Breast epithelium (tissue), 4 donors: ENCODE measurements at regions not wholly inside any gene's neighbourhood (a gene's known extent, or its start where the extent isn't known, plus 50 kb on each side); places are given as distances from the start of the nearest gene placed in this dataset.

Source experiments
- DNase-seq, 2 donors: peaks; one replicate each; pipeline ENCODE4 v3.0.0-alpha.2; 2019; ENCODE audit warnings: low spot score in 2 of 2
- H3K27ac ChIP-seq, 2 donors: fragments of 200-600 bp; sonication (generic) in 1 of 2; one replicate each; pipeline ENCODE4 v1.5.1; 2016 to 2019; ENCODE audit warnings: mild to moderate bottlenecking in 1 of 2
- H3K27me3 ChIP-seq, 2 donors: fragments of 200-600 bp; sonication (generic) in 1 of 2; one replicate each; pipeline versions ENCODE4 v1.5.1 to v1.6.0; 2017 to 2019; ENCODE audit warnings: control low read depth in 1 of 2, mild to moderate bottlenecking in 1 of 2
- H3K36me3 ChIP-seq: fragments of 200-600 bp; one replicate; pipeline ENCODE4 v1.5.1; 2019
- H3K4me1 ChIP-seq, 2 donors: fragments of 200-600 bp; sonication (generic); one replicate each; pipeline ENCODE4 v1.5.1; 2016 to 2019; ENCODE audit warnings: control low read depth in 1 of 2
- H3K4me3 ChIP-seq, 3 donors: fragments of 200-600 bp; sonication (generic); 1 replicate in 2 of 3; 2 replicates in 1 of 3; pipeline ENCODE4 v1.5.1; 2016 to 2019; ENCODE audit warnings: mild to moderate bottlenecking in 3 of 3, moderate library complexity in 2 of 3
- H3K9me3 ChIP-seq, 2 donors: fragments of 200-600 bp; sonication (generic) in 1 of 2; one replicate each; pipeline ENCODE4 v1.5.1; 2016 to 2019; ENCODE audit warnings: control low read depth in 1 of 2
- POLR2A ChIP-seq: fragments of 450-650 bp; IDR thresholded peaks from one replicate; pipeline ENCODE4 v1.6.1; 2016; ENCODE audit warnings: antibody characterized with exemption, mild to moderate bottlenecking, moderate library complexity
- POLR2AphosphoS5 ChIP-seq, 3 donors: sonication (generic); formaldehyde crosslinking; IDR thresholded peaks; one replicate each; pipeline ENCODE4 v1.6.1; 2017; ENCODE audit warnings: antibody characterized with exemption in 3 of 3
- intact Hi-C: fragments of 100-400 bp; cut with DNase I; formaldehyde crosslinking; loops from one replicate; pipeline ENCODE4 v1.15.1; 2023; ENCODE audit warnings: low total_unique reads
- TF ChIP-seq, protein P1 (sequence below), 3 donors: fragments of 450-650 bp; IDR thresholded peaks; one replicate each; pipeline ENCODE4 v1.5.1; 2016 to 2017; ENCODE audit warnings: antibody characterized with exemption in 3 of 3, mild to moderate bottlenecking in 3 of 3, moderate library complexity in 3 of 3

DNA sequence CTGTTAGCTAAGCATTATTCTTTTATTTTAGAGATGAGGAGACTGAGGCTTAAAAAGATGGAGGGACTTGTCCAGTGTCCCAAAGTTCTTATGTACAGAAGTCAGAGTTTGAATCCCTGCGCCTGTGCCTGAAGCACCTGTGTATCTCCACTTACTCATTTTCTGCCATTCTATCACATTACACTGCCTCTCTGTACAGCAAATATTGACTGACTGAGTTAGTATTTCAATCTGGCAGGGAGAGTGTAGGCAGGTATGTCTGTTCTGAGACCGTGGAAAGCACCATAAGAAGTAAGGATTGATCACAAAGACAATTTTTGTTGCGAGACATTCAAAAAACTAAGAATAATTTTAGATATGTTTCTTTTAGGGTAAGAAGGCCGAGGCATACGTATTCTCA, 162.7 kb downstream of the KITLG start:
- no peaks in the 10 kb centered on the region for H3K36me3 ChIP-seq
- no peak for DNase-seq
- intact Hi-C loops, result no loop called here
- no peak overlapping the region for H3K27ac ChIP-seq
- H3K27me3 ChIP-seq, result no peaks in the 10 kb centered on the region
- no peaks in the 10 kb centered on the region for H3K4me1 ChIP-seq
- H3K4me3 ChIP-seq, result no peak overlapping the region
- no peaks in the 10 kb centered on the region for H3K9me3 ChIP-seq
- TF ChIP-seq POLR2A, result no peak
- TF ChIP-seq, protein P1, sequence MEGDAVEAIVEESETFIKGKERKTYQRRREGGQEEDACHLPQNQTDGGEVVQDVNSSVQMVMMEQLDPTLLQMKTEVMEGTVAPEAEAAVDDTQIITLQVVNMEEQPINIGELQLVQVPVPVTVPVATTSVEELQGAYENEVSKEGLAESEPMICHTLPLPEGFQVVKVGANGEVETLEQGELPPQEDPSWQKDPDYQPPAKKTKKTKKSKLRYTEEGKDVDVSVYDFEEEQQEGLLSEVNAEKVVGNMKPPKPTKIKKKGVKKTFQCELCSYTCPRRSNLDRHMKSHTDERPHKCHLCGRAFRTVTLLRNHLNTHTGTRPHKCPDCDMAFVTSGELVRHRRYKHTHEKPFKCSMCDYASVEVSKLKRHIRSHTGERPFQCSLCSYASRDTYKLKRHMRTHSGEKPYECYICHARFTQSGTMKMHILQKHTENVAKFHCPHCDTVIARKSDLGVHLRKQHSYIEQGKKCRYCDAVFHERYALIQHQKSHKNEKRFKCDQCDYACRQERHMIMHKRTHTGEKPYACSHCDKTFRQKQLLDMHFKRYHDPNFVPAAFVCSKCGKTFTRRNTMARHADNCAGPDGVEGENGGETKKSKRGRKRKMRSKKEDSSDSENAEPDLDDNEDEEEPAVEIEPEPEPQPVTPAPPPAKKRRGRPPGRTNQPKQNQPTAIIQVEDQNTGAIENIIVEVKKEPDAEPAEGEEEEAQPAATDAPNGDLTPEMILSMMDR (IDR thresholded peaks at IDR 0.05), result no peak
- TF ChIP-seq POLR2AphosphoS5 (IDR thresholded peaks at IDR 0.05), result no peak

DNA sequence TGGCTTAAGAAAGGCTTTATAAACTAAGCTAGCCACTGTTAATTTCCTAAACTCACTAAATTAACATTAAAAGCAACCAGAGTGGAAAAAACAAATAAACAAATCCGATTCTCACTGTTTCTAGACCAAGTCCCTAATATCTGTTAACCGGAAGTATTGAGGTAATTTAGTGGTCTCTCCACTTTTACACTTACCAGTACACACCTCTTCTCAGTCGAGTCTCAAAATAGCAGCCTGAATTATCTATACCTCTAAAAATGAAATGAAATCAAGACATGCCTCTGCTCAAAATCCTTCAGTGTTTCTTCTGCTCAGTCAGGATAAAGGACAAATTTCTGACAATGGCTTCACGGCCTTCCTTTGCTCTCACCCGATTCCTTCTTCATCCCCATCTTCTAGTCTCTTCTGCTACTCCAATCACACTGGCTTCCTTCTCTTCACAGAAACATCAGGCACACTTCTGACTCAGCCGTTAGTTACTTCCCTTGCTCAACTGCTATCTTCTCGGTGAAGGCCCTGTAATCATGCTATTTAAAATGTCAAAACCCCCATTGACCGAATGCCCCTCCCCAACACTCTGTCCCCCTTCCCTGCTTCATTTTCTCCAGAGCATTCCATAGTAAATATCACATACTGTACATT, 161.3 kb downstream of the KITLG start:
- TF ChIP-seq, protein P1 (IDR thresholded peaks at IDR 0.05), result no peak
- no peak for TF ChIP-seq POLR2AphosphoS5 (IDR thresholded peaks at IDR 0.05)
- TF ChIP-seq POLR2A, result no peak
- Histone ChIP-seq H3K36me3 (no peaks in the 10 kb centered on the region), H3K4me3 (no peak overlapping the region), H3K27ac (no peak overlapping the region), H3K9me3 (no peaks in the 10 kb centered on the region), H3K4me1 (no peaks in the 10 kb centered on the region), H3K27me3 (no peaks in the 10 kb centered on the region)
- DNase-seq, result no peak
- intact Hi-C loops, result no loop called here

DNA sequence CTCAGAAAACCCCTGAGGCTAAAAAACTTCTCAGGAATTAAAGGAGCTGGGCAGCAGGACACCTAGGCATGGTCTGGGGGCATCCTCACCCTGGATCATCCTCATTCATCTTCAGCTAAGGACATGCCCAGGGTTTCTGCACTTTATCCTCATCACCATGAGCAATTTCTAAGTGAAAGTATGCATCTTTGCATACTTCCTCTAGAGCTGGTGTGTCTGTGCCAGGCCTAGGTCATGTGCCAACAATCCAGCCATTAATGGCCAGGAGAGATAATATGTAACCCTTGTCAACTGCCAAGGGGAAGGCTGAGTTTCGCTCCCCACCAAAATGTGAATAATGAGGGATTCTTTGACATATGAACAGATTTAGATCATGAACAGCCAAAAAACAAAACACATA, 160.5 kb downstream of the KITLG start:
- H3K27me3 ChIP-seq, result no peaks in the 10 kb centered on the region
- no peak for DNase-seq
- no peaks in the 10 kb centered on the region for H3K36me3 ChIP-seq
- no peaks in the 10 kb centered on the region for H3K9me3 ChIP-seq
- H3K4me3 ChIP-seq, result no peak overlapping the region
- H3K27ac ChIP-seq, result peak overlapping the region in 1 of 2 donors; percentile 34
- no peaks in the 10 kb centered on the region for H3K4me1 ChIP-seq
- intact Hi-C loops, result no loop called here
- TF ChIP-seq POLR2AphosphoS5 (IDR thresholded peaks at IDR 0.05) (no peak), POLR2A (no peak)
- TF ChIP-seq, protein P1 (IDR thresholded peaks at IDR 0.05), result no peak

- Histone ChIP-seq H3K27me3 (no peaks in the 10 kb centered on the region), H3K4me1 (no peaks in the 10 kb centered on the region), H3K27ac (peak overlapping the region in 1 of 2 donors; percentile 59), H3K36me3 (no peaks in the 10 kb centered on the region), H3K9me3 (no peaks in the 10 kb centered on the region), H3K4me3 (no peak overlapping the region)
- intact Hi-C loops, result no loop called here
- no peak for TF ChIP-seq POLR2A
- TF ChIP-seq POLR2AphosphoS5 (IDR thresholded peaks at IDR 0.05), result peak in 1 of 3 donors; percentile 47
- DNase-seq, result no peak
These were observed 159.8 kb downstream of the KITLG start for GRCh38 chr12:88420457-88420856.

- Histone ChIP-seq H3K27ac (no peak overlapping the region), H3K36me3 (no peaks in the 10 kb centered on the region), H3K9me3 (no peaks in the 10 kb centered on the region), H3K4me3 (no peak overlapping the region), H3K27me3 (no peaks in the 10 kb centered on the region), H3K4me1 (no peaks in the 10 kb centered on the region)
- DNase-seq, result no peak
- TF ChIP-seq, protein P1 (IDR thresholded peaks at IDR 0.05), result no peak
- no peak for TF ChIP-seq POLR2A
- TF ChIP-seq POLR2AphosphoS5 (IDR thresholded peaks at IDR 0.05), result no peak
- intact Hi-C loops, result no loop called here
These were observed 155.2 kb downstream of the KITLG start for GRCh38 chr12:88424791-88425730.
